Gastroesophageal sphincter (tissue), 3 donors: ENCODE measurements at regions not wholly inside any gene's neighbourhood (a gene's known extent, or its start where the extent isn't known, plus 50 kb on each side); places are given as distances from the start of the nearest gene placed in this dataset.

Source experiments
- EP300 ChIP-seq: sonication (generic); formaldehyde crosslinking; IDR thresholded peaks from one replicate; pipeline ENCODE4 v1.6.1; 2017; ENCODE audit warnings: antibody characterized with exemption, mild to moderate bottlenecking
- POLR2A ChIP-seq, 2 donors: fragments of 450-650 bp; IDR thresholded peaks; one replicate each; pipeline ENCODE4 v1.6.1; 2017; ENCODE audit warnings: antibody characterized with exemption in 2 of 2, mild to moderate bottlenecking in 2 of 2, moderate library complexity in 1 of 2
- TF ChIP-seq, protein P1 (sequence below), 4 experiments: fragments of 200-600 bp in 2 of 4; fragments of 450-650 bp in 2 of 4; sonication (generic) in 1 of 4; IDR thresholded peaks; one replicate each; pipeline ENCODE4 v1.5.1; 2017 to 2019; ENCODE audit warnings: antibody characterized with exemption in 4 of 4, mild to moderate bottlenecking in 2 of 4, moderate library complexity in 2 of 4

DNA sequence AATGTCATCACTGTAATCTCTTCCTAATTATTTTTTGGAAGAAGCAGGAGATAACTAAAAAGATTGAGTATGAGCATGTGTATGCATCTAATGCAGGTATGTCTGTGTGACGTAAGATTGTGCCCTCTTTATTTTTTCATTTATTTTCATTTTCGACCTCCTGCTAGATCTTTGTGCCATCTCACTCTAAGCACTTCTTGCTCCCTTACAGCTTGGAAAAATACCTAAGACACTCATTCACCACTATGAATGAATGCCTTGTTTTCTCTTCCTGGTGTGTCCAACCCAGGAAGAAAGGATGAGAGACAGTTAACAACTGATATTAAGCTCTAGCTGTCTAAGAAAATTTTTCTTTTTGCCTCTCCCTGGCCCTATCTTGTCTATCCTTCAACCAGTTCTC is 76.8 kb upstream of the CISTR start:
- TF ChIP-seq POLR2A (IDR thresholded peaks at IDR 0.05) (no peak), EP300 (no peak)
- TF ChIP-seq, protein P1, sequence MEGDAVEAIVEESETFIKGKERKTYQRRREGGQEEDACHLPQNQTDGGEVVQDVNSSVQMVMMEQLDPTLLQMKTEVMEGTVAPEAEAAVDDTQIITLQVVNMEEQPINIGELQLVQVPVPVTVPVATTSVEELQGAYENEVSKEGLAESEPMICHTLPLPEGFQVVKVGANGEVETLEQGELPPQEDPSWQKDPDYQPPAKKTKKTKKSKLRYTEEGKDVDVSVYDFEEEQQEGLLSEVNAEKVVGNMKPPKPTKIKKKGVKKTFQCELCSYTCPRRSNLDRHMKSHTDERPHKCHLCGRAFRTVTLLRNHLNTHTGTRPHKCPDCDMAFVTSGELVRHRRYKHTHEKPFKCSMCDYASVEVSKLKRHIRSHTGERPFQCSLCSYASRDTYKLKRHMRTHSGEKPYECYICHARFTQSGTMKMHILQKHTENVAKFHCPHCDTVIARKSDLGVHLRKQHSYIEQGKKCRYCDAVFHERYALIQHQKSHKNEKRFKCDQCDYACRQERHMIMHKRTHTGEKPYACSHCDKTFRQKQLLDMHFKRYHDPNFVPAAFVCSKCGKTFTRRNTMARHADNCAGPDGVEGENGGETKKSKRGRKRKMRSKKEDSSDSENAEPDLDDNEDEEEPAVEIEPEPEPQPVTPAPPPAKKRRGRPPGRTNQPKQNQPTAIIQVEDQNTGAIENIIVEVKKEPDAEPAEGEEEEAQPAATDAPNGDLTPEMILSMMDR (IDR thresholded peaks at IDR 0.05), result no peak
